HEK293 (cell line): ENCODE measurements at regions not wholly inside any gene's neighbourhood (a gene's known extent, or its start where the extent isn't known, plus 50 kb on each side); places are given as distances from the start of the nearest gene placed in this dataset.

Experiments used
- ZNF311 ChIP-seq: fragments of 450-650 bp; formaldehyde crosslinking; IDR thresholded peaks from 2 replicates; pipeline ENCODE4 v1.5.1; 2017; ENCODE audit warnings: missing biosample characterization, missing genetic modification characterization, borderline replicate concordance
- ZSCAN30 ChIP-seq: fragments of 450-650 bp; IDR thresholded peaks from 2 replicates; pipeline ENCODE4 v1.5.1; 2018; ENCODE audit warnings: missing biosample characterization, mild to moderate bottlenecking, missing genetic modification characterization, moderate library complexity

DNA sequence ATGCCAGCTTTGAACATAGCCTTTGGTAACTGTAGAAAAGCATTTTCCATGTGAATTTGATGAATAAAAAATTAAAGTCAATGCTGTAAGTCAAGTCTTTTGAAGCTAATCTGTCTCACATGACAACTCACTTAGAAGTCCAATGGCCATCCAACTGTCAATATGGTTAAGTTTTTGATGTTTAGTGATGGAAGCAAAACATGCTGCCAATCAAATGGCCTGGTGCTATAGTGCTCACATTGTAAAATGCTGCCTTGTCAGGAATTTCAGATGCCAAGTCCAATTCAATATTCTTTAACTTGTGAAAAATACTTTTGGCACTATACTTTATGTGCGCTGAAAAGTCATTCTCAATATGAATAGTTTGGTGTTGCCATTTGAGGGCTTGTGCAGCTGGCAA, 1361.8 kb upstream of the ALCAM start:
- TF ChIP-seq ZSCAN30 (tag by site-specific recombination), result no peak
- TF ChIP-seq ZNF311 (tag by site-specific recombination), result no peak
